Activated CD4-positive, alpha-beta T cell treated with anti-CD3 and anti-CD28 coated beads, Interleukin-2, amount 50 U/mL, for 4 hours (primary cell): ENCODE measurements at regions not wholly inside any gene's neighbourhood (a gene's known extent, or its start where the extent isn't known, plus 50 kb on each side); places are given as distances from the start of the nearest gene placed in this dataset.
A peak's percentile ranks its signal among the peaks of the same experiment; 100 is the strongest.

Source experiments
- DNase-seq, 2 experiments: peaks; one replicate each; pipeline ENCODE4 v3.0.0-alpha.2; 2020

DNA sequence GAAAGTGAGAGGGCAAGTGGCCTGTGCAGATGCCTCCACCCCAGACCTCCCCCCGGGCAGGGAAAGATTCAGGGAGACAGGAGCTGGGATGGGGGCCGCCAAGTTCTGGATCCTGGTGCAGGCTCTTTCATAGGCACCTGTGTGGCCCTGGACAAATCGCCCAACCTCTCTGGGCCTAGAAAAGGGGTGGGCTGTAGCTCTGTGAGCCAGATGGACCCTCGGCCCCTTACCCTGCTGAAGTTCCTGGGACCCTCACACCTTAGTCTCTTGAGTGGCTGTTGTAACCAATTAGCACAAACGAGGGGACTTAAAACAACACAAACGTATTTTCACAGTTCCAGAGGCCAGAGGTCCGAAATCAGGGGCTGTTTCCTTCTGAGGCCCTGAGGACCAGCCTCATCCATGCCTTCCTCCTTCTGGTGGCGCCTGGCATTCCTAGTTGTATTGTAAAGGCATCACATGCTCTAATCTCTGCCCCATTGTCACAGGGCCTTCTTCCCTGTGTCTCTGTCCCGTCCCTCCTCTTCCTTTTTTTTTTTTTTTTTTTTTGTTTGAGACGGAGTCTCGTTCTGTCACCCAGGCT is 352.6 kb downstream of the SEC14L1 start:
- no peak for DNase-seq

DNA sequence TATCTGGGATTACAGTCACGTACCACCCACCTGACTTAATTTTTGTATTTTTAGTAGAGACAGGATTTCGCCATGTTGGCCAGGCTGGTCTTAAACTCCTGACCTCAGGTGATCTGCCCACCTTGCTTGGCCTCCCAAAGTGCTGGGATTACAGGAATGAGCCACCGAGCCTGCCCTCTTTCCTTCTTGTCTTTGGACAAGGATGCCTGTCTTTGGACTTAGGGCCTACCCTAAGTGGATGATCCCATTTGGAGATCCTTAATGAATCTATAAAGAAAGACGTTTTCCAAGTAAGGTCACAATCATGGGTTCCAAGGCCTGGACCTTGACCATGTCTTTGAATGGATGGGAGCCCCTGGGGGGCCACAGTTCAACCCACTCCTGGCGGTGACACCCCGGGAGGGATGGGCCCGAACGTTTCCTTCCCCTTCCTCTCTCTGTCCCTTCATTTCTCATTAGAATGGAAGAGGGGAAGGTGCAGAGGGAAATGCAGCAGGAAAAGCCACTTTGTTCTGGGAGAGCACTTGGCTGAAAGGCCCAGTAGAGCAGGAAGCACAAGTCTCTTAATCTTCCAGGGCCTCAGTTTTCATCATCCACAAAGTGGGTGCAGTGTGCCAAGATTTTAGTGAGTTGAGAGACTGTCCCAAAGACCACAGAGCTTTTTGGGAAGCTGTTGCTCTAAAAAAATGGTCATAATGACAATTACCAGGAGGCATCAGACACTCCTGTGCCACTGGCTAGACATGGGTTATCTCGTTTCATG is 353.3 kb downstream of the SEC14L1 start:
- DNase-seq, result no peak

DNA sequence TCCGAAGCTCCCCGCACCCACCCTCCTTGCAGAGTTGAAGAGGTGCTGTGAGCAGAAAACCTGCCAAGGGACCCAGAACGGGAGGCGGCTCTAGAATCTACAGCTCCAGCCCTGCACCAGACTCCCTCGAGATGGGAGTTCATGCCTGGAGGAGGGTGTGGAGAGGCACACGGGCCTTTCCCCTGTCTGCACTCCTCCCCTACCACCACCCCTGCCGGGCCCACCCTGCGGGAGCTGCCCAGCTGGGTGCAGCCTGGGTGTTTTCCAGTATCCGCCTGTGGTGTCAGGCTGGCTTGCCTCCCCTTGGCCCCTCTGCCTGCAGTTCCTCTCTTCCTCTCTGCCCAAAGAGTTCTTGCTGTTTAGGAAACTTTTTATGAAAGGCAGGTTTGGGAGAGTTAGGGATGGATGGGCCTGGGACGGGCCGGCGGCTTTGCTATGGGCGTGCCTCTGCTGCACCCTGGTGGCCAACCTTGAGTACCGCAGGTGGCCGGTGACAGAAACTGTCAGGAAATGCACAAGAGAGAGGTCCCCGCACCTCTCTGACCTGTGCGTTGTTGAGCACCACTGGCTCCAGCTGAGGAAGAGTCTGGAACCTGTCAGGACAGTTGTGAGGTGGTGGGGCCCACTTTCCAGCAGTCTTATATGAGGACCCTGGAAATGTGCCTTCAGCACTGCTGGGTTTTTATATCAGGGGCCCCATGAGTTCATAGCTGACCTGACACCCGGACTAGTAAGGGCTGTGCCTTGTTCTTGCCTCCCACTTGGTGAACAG is 354.1 kb downstream of the SEC14L1 start:
- DNase-seq, result peak; percentile 71 to 72

DNA sequence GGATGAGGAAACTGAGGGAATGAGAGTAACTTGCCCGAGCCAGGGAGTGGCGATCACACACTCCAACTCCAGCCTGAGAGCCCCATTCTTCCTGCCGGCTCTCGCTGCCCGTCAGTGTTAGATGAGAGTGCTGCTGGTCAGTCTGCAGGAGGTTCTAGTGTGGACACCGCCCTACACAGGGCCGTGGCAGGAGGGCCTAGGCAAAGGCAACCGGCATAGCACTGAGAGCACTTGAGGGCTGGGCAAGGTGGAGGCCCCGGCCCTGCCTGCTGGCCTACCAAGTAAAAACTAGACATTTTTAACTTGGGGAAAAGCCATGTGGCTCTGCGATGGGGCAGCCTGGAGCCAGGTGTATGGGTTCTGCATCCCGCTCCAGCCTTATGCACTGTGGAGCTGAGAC is 354.8 kb downstream of the SEC14L1 start:
- DNase-seq, result no peak

DNA sequence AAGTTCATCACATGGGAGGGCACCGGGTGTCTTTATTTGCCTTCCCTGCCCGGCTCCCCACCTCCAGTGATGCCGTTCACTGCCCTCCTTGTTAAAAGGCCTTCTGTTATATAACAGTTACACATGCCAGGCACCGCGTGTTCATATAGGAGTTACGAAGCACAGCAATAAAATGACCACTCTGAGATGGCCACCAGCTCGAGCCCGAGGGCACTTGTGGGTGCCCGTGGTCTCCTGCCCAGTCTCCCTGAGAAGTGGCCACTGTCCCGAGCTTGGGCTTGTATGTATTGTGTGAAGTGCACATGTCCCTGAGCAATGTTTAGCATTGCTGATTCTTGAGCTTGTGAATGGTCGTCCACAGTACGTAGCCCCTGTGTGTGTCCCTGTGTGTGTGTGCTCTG is 355.6 kb downstream of the SEC14L1 start:
- DNase-seq, result no peak

DNA sequence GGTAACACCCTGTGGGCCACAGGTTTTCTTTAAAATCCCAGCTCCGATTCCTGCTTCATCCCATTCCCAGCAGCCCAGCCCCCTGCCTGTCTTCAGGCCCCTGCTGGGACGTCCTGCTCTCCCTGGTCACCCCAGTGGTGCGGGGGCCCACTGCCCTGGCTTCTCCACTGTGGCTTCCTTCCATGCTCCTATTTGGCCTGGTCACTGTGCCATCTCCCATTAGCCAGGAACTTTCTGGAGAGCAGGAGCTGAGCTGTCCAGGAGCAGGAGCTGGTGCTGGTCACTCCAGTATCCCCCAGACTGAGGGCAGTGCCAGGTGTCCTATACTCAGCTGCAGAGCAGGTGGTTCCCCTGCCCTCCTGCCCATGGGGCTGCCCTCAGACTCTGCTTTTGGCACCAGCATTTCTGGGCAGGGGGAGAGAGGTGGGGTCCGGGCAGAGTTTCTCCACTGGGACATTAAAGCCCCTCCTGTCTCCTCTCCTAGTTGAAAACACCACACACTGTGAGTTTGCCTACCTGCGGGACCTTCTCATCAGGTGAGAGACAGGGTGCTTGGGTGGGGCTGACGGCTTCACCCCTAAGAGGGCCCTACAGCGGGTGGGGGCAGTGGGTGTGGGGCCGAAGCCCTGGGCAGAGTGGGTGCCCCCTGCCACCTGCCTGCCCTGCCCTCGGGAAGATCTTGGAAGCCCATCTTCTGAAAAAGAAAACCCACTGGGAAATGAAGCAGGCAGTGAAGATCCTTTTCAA is 356.2 kb downstream of the SEC14L1 start:
- no peak for DNase-seq

DNA sequence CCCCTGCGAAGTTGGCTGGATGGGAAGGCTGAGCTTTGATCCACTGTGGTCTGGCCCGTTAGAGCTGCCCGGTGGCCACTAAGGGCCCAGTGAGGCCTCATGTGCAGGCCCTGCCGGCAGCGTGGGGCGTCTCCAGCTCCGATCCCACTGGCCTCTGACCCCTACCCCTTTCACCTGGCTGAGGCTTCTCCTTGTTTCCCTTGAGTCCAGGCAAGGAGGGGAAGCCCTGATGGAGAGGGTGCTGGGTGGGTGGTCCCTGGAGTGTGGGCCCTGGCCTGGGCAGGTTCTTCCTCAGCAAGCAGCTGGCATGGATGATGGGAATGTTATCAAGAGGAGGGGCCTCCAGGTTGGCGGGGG is 356.8 kb downstream of the SEC14L1 start:
- no peak for DNase-seq

DNA sequence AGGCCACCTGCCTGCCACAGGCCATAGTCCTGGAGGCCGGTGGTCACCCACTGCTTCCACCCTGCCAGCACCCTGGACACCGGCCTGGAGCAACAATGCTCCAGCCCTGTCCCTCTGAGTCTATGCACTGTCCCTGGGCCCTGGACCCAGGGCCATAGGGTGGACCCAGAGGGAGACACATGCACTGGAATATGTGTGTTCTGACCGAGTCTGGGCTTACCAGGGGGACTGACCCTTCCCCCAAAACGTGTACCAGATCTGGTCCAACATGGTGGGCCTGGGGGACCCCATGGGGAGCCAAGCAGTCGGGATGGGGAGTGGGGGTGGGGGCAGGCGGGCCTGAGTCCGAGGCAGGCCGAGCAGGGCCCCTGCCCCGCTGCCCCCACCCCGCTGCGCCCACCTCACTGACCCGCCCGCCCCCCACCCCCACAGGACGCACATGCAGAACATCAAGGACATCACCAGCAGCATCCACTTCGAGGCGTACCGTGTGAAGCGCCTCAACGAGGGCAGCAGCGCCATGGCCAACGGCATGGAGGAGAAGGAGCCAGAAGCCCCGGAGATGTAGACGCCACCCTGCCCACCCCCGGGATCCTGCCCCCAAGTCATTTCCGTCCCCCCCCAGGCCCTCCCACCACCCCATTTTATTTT is 357.4 kb downstream of the SEC14L1 start:
- no peak for DNase-seq

DNA sequence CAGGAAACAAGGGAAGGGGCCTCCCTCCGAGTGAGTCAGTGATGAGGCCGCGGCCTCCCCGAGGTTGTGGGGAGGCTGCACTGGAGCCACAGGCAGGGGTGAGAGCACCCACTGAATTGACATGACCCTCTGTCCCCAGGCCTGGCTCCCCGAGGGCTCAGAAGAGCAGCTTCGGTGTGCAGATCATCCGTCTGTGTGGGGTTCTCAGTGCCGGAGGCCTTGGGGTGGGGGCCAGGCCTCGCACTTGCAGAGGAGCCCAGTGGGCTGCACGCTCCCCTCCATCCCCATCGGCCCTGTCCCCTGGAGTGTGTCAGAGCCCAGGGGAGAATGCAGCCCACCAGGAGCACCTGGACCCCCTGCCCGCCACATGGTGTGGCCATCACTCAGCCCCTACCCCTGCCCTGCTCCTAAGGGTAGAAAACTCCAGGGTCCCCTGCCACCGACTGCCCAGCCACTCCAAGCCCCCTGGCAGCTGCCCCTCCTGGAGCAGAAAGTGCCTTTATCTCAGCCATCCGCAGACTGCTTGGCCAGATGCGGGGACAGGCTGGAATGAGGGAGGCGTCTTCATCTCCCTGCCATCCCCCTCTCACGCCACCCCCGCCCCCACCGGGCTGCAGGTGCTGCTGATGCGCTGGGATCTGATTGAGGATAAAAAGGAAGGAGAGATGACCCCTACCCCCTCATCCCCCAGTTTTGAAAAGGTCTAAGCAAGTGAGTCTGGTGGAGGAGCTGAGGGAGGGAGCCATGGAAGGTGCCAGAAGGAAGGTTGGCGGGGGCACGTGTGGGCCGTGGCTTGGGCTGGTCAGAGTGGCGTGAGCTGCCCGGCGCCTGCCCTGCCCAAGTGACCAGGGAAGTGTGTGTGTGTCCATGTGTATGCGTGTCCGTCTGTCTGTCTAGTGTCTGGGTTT is 358.3 kb downstream of the SEC14L1 start:
- no peak for DNase-seq

DNA sequence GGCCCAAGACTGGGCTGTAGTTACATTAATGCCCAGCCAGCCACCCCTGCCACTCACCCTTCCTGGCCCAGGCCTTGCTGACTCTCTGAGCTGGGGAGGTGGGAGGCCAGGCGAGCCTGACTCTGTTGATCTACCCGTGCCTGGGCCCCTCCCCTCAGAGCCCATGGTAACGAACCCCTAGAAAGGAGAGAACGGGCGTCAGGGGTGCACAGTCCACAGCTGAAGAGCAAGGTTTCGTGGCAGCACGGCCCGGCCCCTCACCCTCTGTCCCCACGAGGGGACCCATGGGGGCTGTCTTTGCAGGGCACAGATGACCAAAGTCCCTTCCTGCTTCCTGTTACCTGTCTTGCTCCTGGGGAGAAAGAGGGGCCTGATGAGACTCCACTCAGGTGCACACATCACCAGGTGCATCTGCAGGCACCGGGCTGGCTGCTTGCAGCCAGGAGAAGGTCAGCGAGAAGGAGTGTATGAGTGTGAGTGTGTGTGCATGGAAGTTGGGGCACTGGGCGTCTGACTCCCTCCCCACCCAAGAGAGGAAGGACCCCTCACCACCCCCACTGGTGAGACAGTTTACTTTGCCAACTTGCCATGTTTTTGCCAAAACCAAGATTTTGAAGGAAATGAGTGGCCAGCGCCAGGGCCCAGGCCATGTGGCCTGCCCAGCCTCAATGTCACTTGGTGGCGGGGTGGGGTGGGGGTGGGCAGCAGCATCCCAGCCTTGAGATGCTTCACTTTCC is 359.1 kb downstream of the SEC14L1 start:
- no peak for DNase-seq

DNA sequence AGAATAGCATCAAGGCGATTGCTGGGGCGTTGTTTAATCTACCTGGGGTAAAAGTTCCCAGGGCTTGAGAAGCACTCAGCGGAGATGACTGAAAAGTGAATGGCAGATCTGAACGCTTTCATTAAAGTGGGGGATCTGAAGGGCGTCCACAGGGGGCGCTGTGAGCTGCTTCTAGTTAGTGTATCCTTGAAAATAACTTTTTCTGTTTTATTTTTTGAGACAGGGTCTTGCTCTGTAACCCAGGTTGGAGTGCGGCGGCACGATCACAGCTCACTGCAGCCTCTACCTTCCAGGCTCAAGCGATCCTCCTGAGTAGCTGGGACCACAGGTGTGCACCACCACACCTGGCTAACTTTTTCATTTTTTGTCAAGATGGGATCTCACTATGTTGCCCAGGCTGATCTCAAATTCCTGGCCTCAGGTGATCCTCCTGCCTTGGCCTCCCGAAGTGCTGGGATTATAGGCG is 360.4 kb downstream of the SEC14L1 start:
- peak; percentile 18 to 20 for DNase-seq

DNA sequence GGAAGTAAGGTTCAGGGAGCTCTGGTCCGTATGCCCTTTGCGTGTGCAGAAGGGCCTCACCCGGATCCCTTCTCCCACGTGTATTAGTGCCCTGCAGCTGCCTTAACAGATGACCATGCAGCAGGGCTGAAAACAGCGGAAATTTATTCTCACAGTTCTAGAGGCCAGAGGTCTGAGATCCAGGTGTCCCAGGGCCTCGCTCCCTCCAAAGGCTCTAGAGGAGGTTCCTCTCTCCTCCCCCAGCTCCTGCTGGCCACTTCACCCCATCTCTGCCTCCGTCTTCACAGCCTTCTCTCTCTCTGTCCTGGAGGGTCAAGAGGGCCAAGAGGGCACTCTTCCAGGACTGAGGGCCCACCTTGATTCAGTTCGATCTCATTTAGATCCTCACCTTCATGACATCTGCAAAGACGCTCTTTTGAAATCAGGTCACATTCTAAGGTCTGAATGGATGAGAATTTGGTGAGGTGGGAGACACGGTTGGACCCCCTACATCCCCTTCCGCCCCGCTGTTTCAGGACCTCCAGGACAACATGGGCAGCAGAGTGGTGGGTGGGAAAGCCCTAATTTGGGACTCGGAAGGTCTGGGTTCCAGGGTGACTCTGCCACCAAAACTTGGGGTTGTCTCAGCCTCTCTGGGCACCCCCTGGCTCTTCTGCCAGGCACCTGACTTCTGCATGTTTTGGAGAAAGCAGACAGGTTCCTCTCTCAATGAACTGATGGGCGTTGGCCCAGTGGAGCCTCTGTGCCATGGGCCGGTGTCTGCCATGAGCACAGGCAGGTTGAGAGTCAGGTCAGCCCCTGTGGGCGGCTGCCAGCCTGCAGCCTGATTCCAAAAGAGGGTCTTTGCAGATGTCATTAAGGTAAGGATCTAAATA is 361.2 kb downstream of the SEC14L1 start:
- DNase-seq, result no peak

DNA sequence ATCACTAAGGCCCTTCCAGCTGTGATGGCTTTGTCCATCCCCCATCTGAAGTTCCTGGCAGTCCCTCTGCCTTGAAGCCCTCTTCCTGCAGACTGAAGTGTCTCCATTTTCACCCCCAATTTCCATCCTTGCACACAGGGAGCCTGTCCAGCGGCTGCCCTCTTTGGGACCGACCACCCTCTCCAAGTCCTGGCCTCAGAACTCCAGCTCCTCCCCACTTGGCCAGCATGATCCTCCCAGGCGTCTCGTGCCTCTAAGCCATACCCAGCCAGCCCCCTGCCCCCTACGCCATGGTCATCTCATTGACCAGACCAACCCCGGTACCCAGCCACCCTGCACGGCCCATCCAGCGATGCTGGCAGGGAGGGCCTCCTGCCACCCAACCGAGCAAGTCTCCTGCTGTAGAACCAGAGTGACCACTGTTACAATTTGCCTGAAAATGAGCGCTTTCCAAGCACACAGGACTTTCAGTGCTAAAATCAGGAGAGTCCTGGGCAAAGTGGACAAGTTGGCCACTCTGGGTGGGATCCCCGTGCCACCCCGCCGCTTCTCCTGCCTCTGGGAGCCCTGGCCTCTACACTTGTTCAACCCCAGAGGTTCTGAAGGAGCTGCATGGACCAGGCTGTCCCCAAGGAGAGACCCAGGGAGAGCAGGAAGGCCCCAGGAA is 362.0 kb downstream of the SEC14L1 start:
- DNase-seq, result no peak

DNA sequence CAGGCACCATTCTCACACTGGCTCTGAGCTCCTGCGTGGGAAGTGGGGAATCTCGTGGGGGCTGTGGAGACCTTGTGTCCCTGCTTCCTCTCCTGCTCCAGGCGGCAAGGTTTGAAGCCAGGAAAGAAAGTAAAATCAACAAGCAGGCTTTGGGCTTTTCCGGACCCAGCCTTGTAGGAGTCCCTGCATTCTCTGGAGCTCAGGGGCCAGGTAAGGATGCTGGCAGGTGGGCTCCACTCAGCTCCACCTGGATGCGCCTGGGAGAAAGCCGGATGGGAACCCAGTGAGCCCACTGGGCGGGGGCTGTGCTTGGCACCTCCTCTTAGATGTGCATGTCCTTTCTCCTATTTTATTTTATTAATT is 362.5 kb downstream of the SEC14L1 start:
- DNase-seq, result no peak

DNA sequence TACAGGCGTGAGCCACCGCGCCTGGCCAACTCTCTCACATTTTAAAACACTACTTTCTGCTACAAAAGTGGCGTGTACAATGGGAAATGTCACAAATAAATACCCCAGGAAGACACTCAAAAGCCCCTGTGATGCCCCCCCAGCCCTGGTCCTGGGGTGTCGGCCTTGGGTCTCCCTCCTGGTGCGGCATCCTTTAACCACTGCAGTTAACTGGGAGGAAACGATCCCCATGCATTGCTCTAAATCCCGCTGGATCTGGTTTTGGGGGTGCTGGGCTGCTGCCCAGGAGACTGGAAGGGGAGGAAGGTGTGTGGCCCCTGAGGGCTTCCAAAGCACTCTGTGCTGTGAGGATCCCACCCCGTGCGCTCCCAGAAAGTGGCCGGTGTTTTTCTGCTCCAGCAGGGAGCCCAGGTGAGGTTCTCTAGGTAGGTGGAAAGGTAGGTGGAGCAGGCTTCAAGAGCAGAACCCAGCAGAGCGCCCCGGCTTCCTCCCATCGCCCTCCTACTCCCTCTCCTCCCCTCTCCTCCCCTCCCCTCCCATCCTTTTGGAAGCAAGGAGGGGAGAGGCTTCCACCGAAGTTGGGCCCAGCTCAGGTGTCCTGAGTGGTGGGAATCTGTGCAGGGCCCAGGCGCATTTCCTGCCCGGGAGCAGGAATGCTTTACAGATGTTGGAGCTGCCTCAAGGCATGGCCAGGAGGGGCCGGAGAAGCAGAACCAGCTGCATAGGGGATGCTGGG is 363.3 kb downstream of the SEC14L1 start:
- no peak for DNase-seq

DNA sequence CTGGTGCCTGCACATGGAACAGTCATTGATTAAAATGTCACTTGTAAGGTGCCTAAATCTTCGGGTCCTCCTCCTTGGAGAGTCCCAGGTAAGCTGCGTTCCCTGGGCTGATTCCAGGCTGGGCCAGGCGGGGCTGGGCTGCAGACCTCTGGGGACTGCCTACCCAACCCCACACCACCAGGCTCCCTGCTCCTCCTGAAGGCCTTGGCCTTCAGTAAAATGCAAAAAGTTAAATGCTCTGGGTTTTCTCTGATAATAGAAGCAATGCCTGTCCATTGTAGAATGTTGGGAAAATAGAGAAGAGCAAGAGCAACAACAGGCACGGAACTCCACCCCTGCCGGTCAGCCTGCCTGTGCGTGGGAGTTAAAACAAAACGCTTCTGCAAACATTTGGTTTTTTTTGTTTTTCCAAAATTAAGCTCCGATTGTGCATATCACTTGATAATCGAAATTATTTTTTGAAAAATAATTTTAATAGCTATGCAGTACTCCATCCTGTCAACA is 363.9 kb downstream of the SEC14L1 start:
- no peak for DNase-seq

DNA sequence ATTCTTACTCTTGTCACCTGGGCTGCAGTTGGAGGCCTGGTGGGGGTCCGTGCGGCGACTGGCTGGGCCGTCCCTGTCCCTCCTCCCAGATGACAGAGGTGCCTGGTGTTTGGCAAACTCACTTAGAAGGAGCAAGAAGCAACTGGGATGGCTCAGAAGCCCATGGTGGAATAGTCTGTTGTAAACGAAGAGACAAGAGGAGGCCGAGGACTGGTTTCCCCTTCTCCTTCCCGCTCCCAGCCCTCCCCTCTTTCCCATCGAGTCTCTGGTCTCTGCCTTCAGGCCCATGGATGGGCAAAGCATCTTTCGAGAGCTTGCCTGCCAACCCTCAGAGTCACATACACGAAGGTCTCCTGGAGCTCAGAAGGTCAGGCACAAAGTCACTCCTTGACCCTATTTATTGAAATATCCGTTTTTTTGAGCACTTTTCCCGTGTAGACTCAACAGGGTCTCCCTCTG is 364.4 kb downstream of the SEC14L1 start:
- DNase-seq, result no peak

DNA sequence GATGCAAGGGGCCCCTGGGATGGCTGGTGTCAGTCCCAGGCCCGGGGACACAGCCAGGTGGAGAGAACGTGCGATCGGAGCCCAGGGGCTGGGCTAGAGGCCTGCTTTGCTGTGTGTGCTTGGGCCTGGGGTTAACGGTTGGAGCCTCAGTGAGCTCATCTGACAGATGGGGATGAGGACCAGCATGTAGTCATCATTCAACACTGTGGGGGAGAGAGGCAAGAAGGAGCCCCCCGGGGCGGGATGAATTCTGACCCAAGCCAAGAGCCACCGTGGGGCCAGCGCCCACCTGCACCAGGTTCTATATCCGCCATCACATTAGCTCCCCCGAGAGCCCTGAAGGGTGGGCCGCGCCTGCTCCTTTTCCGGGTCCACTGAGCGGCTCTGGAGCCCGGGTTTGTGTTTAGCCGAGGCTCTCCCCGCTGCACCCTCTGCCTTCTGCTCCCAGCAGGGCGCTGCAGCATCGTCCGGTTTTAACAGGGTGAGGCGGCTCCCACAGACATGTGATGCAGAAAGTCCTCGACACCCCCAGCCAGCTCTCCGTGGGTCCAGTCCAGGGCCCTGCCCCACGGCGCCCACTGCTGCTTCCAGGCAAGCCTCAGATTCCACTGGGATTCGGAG is 365.7 kb downstream of the SEC14L1 start:
- DNase-seq, result no peak
